PC-3 (cell line): ENCODE measurements at regions not wholly inside any gene's neighbourhood (a gene's known extent, or its start where the extent isn't known, plus 50 kb on each side); places are given as distances from the start of the nearest gene placed in this dataset.

Source experiments
- ATAC-seq: fragments of 200-7000 bp; cut with Tn5 transposase; 2 replicates; pipeline ENCODE4 v1.9.1; 2020; ENCODE audit warnings: mild to moderate bottlenecking, moderate library complexity
- BruUV-seq: library from RNA; stranded (reverse); fragments of 400-500 nt; replicated peaks from 2 replicates; lab custom pipeline; 2021; lab: Mats Ljungman, UMichigan
- CTCF ChIA-PET: fragments of 300-600 bp; sonication (Branson Sonifier 250); formaldehyde crosslinking; loops from one replicate; lab custom pipeline; 2022; ENCODE audit warnings: antibody characterized with exemption; lab: Charles Lee
- POLR2A ChIA-PET: fragments of 300-600 bp; sonication (Branson Sonifier 250); formaldehyde crosslinking; loops from one replicate; lab custom pipeline; 2022; ENCODE audit warnings: antibody characterized with exemption; ENCODE audit not compliant: unreplicated experiment; lab: Charles Lee
- DNase-seq: peaks from one replicate; pipeline ENCODE4 v3.0.0-alpha.2; 2015
- H2AFZ ChIP-seq: fragments of 300-600 bp; sonication (generic); 2 replicates; pipeline ENCODE4 v1.6.0; 2016; ENCODE audit warnings: antibody characterized with exemption, low read length
- H3F3A ChIP-seq: fragments of 300-600 bp; sonication (generic); one replicate; pipeline ENCODE4 v1.6.0; 2017; ENCODE audit warnings: antibody characterized with exemption, low read length, control low read depth, mild to moderate bottlenecking; ENCODE audit not compliant: unreplicated experiment
- H3K27ac ChIP-seq: fragments of 300-600 bp; sonication (generic); 2 replicates; pipeline ENCODE4 v1.5.1; 2016; ENCODE audit warnings: mild to moderate bottlenecking, low read length
- H3K27me3 ChIP-seq: fragments of 300-600 bp; sonication (generic); 2 replicates; pipeline ENCODE4 v1.6.1; 2016; ENCODE audit warnings: low read length, mixed read lengths
- H3K36me3 ChIP-seq: fragments of 300-600 bp; sonication (generic); 2 replicates; pipeline ENCODE4 v1.6.1; 2016; ENCODE audit warnings: low read depth, mixed run types, low read length, mixed read lengths
- H3K4me1 ChIP-seq: fragments of 300-600 bp; sonication (generic); 2 replicates; pipeline ENCODE4 v1.5.1; 2016; ENCODE audit warnings: low read length; ENCODE audit not compliant: insufficient read depth
- H3K4me2 ChIP-seq: fragments of 300-600 bp; sonication (generic); 2 replicates; pipeline ENCODE4 v1.6.0; 2016; ENCODE audit warnings: low read length
- H3K4me3 ChIP-seq: fragments of 300-600 bp; sonication (generic); 2 replicates; pipeline ENCODE4 v1.5.1; 2016; ENCODE audit warnings: mild to moderate bottlenecking, low read length, mixed read lengths
- H3K79me2 ChIP-seq: fragments of 300-600 bp; sonication (generic); 2 replicates; pipeline ENCODE4 v1.6.1; 2017; ENCODE audit warnings: low read length, mixed read lengths
- H3K9ac ChIP-seq: fragments of 300-600 bp; sonication (generic); 2 replicates; pipeline ENCODE4 v1.6.0; 2016; ENCODE audit warnings: mild to moderate bottlenecking, low read length
- H3K9me2 ChIP-seq: fragments of 300-600 bp; sonication (generic); replicated peaks from 2 replicates; pipeline ENCODE4 v1.6.1; 2016; ENCODE audit warnings: mixed run types, low read length, mixed read lengths
- H3K9me3 ChIP-seq: fragments of 300-600 bp; sonication (generic); 2 replicates; pipeline ENCODE4 v1.6.1; 2016; ENCODE audit warnings: low read length, mixed read lengths
- H4K20me1 ChIP-seq: fragments of 300-600 bp; sonication (generic); 2 replicates; pipeline ENCODE4 v1.6.1; 2016; ENCODE audit warnings: low read length, mixed read lengths
- CTCF ChIP-seq: fragments of 300-600 bp; sonication (generic); conservative IDR thresholded peaks from 2 replicates; pipeline ENCODE4 v1.5.1; 2017; ENCODE audit warnings: antibody characterized with exemption, low read depth, mild to moderate bottlenecking, low read length
- EZH2 ChIP-seq: fragments of 300-600 bp; sonication (generic); IDR thresholded peaks from one replicate; pipeline ENCODE4 v1.6.1; 2017; ENCODE audit warnings: antibody characterized with exemption, mild to moderate bottlenecking, low read length; ENCODE audit not compliant: unreplicated experiment
- EZH2phosphoT487 ChIP-seq: fragments of 300-600 bp; sonication (generic); IDR thresholded peaks from 2 replicates; pipeline ENCODE4 v1.6.1; 2018; ENCODE audit warnings: mild to moderate bottlenecking, antibody characterized with exemption, low read length, borderline replicate concordance
- intact Hi-C: fragments of 100-400 bp; cut with micrococcal nuclease; formaldehyde crosslinking; loops from 2 replicates; pipeline ENCODE4 v1.9.0; 2023

- no peak overlapping the region for H3K27ac ChIP-seq
- no peaks in the 10 kb centered on the region for H3K4me1 ChIP-seq
- CTCF ChIA-PET = no interaction called here
- H3K4me3 ChIP-seq = no peak overlapping the region
- POLR2A ChIA-PET = no interaction called here
- no peaks in the 10 kb centered on the region for H3K79me2 ChIP-seq
- no TSS peak for BruUV-seq
- intact Hi-C loops = no loop called here
- ATAC-seq (no peak), DNase-seq (no peak)
- H3K9me3 ChIP-seq = no peaks in the 10 kb centered on the region
- no peaks in the 10 kb centered on the region for H3K36me3 ChIP-seq
- TF ChIP-seq EZH2phosphoT487 (no peak), EZH2 (no peak), CTCF (no peak)
- no peaks in the 10 kb centered on the region for H4K20me1 ChIP-seq
- no peaks in the 10 kb centered on the region for H3K9me2 ChIP-seq
- H2AFZ ChIP-seq = no peak overlapping the region
- H3K27me3 ChIP-seq = no peaks in the 10 kb centered on the region
- H3F3A ChIP-seq = no peaks in the 10 kb centered on the region
- no peak overlapping the region for H3K9ac ChIP-seq
- no peak overlapping the region for H3K4me2 ChIP-seq
These were observed 149.6 kb upstream of the CTSO start for GRCh38 chr4:156103311-156103710.

- H3K36me3 ChIP-seq = no peaks in the 10 kb centered on the region
- no peak overlapping the region for H3K4me2 ChIP-seq
- no peaks in the 10 kb centered on the region for H4K20me1 ChIP-seq
- intact Hi-C loops = no loop called here
- H3K4me3 ChIP-seq = no peak overlapping the region
- DNase-seq (no peak), ATAC-seq (no peak)
- BruUV-seq = no TSS peak
- H3K9me2 ChIP-seq = no peaks in the 10 kb centered on the region
- no peaks in the 10 kb centered on the region for H3K27me3 ChIP-seq
- no peak overlapping the region for H3K27ac ChIP-seq
- H2AFZ ChIP-seq = no peak overlapping the region
- no peaks in the 10 kb centered on the region for H3F3A ChIP-seq
- H3K9ac ChIP-seq = no peak overlapping the region
- CTCF ChIA-PET = no interaction called here
- H3K9me3 ChIP-seq = no peaks in the 10 kb centered on the region
- POLR2A ChIA-PET = no interaction called here
- TF ChIP-seq CTCF (no peak), EZH2 (no peak), EZH2phosphoT487 (no peak)
- no peaks in the 10 kb centered on the region for H3K79me2 ChIP-seq
- no peaks in the 10 kb centered on the region for H3K4me1 ChIP-seq
These were observed 148.7 kb upstream of the CTSO start for GRCh38 chr4:156102411-156102810.

- no peak overlapping the region for H2AFZ ChIP-seq
- no peak for TF ChIP-seq EZH2
- TF ChIP-seq CTCF = no peak
- TF ChIP-seq EZH2phosphoT487 = no peak
- BruUV-seq = no TSS peak
These were observed 147.9 kb upstream of the CTSO start for GRCh38 chr4:156101571-156101970.

More at GRCh38 chr4:156101571-156101970, 147.9 kb upstream of the CTSO start:
- DNase-seq (no peak), ATAC-seq (no peak)
- H3K4me1 ChIP-seq = no peaks in the 10 kb centered on the region
- intact Hi-C loops = no loop called here
- H3K4me2 ChIP-seq = no peak overlapping the region
- H3K9me3 ChIP-seq = no peaks in the 10 kb centered on the region
- H3F3A ChIP-seq = no peaks in the 10 kb centered on the region
- no peak overlapping the region for H3K9ac ChIP-seq
- H3K27ac ChIP-seq = no peak overlapping the region
- POLR2A ChIA-PET = no interaction called here
- no peaks in the 10 kb centered on the region for H3K36me3 ChIP-seq
- CTCF ChIA-PET = no interaction called here
- H3K9me2 ChIP-seq = no peaks in the 10 kb centered on the region
- H3K4me3 ChIP-seq = no peak overlapping the region
- H4K20me1 ChIP-seq = no peaks in the 10 kb centered on the region
- no peaks in the 10 kb centered on the region for H3K79me2 ChIP-seq
- H3K27me3 ChIP-seq = no peaks in the 10 kb centered on the region
